OCI-LY1 (cell line): ENCODE measurements at regions not wholly inside any gene's neighbourhood (a gene's known extent, or its start where the extent isn't known, plus 50 kb on each side); places are given as distances from the start of the nearest gene placed in this dataset.

Experiments used
- EZH2 ChIP-seq: fragments of 200-600 bp; sonication (generic), shearing (Covaris generic); IDR thresholded peaks from 2 replicates; pipeline ENCODE4 v1.8.0; 2017; ENCODE audit warnings: borderline replicate concordance, mixed run types, mild to moderate bottlenecking, antibody characterized with exemption, low read length, moderate library complexity, mixed read lengths
- TF ChIP-seq, protein P1 (sequence below): fragments of 200-600 bp; sonication (generic), shearing (Covaris generic); IDR thresholded peaks from 2 replicates; pipeline ENCODE4 v1.5.1; 2017; ENCODE audit warnings: mild to moderate bottlenecking, antibody characterized with exemption, low read length, moderate library complexity, mixed read lengths

GRCh38 chr3:110738531-110738930, 333.1 kb upstream of the NECTIN3 start:
- TF ChIP-seq EZH2, result no peak
- TF ChIP-seq, protein P1, sequence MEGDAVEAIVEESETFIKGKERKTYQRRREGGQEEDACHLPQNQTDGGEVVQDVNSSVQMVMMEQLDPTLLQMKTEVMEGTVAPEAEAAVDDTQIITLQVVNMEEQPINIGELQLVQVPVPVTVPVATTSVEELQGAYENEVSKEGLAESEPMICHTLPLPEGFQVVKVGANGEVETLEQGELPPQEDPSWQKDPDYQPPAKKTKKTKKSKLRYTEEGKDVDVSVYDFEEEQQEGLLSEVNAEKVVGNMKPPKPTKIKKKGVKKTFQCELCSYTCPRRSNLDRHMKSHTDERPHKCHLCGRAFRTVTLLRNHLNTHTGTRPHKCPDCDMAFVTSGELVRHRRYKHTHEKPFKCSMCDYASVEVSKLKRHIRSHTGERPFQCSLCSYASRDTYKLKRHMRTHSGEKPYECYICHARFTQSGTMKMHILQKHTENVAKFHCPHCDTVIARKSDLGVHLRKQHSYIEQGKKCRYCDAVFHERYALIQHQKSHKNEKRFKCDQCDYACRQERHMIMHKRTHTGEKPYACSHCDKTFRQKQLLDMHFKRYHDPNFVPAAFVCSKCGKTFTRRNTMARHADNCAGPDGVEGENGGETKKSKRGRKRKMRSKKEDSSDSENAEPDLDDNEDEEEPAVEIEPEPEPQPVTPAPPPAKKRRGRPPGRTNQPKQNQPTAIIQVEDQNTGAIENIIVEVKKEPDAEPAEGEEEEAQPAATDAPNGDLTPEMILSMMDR, result no peak
